ENCODE measurements at regions not wholly inside any gene's neighbourhood (a gene's known extent, or its start where the extent isn't known, plus 50 kb on each side); places are given as distances from the start of the nearest gene placed in this dataset.

GRCh38 chr1:221336126-221336525, 405.8 kb downstream of the DUSP10 start:
- no peak overlapping the region for H3K27ac Mint-ChIP-seq
- Histone ChIP-seq H4K20me1 (ENCODE audit: control insufficient read depth, insufficient read depth, low read length, poor library complexity, severe bottlenecking) (no peaks in the 10 kb centered on the region), H3K9me3 (ENCODE audit: control extremely low read depth in 1 of 3, control insufficient read depth in 2 of 3, insufficient read depth in 1 of 3, low read length in 2 of 3) (peaks cover 3 to 8% (median 4%) of the 10 kb centered on the region in 3 donors), H3K4me3 (ENCODE audit: control extremely low read depth in 1 of 5, extremely low read depth in 1 of 5, insufficient read depth in 1 of 5, low read depth in 2 of 5, low read length in 4 of 5) (no peak overlapping the region), H3K27me3 (replicated peaks in 1 of 4; ENCODE audit: control extremely low read depth in 1 of 4, control insufficient read depth in 3 of 4, insufficient read depth in 4 of 4, low read length in 3 of 4) (peaks cover 0 to 2% (median 0%) of the 10 kb centered on the region in 4 experiments), H3K9ac (ENCODE audit: low read length) (no peak overlapping the region), H2AFZ (ENCODE audit: insufficient read depth, low read depth, low read length, poor library complexity, severe bottlenecking) (no peak overlapping the region), H3K79me2 (ENCODE audit: control insufficient read depth, insufficient read depth, low read length) (no peaks in the 10 kb centered on the region), H3K4me2 (replicated peaks; ENCODE audit: low read depth, low read length, poor library complexity, severe bottlenecking) (no peak overlapping the region), H3K36me3 (replicated peaks in 1 of 2; ENCODE audit: control extremely low read depth in 1 of 2, control insufficient read depth in 1 of 2, extremely low read depth in 1 of 2, insufficient read depth in 2 of 2, low read length in 1 of 2) (no peaks in the 10 kb centered on the region), H3K27ac (ENCODE audit: low read length in 2 of 2) (no peak overlapping the region), H3K4me1 (ENCODE audit: control insufficient read depth in 2 of 2, insufficient read depth in 2 of 2, low read length in 2 of 2) (no peaks in the 10 kb centered on the region)
- TF ChIP-seq, protein P1, sequence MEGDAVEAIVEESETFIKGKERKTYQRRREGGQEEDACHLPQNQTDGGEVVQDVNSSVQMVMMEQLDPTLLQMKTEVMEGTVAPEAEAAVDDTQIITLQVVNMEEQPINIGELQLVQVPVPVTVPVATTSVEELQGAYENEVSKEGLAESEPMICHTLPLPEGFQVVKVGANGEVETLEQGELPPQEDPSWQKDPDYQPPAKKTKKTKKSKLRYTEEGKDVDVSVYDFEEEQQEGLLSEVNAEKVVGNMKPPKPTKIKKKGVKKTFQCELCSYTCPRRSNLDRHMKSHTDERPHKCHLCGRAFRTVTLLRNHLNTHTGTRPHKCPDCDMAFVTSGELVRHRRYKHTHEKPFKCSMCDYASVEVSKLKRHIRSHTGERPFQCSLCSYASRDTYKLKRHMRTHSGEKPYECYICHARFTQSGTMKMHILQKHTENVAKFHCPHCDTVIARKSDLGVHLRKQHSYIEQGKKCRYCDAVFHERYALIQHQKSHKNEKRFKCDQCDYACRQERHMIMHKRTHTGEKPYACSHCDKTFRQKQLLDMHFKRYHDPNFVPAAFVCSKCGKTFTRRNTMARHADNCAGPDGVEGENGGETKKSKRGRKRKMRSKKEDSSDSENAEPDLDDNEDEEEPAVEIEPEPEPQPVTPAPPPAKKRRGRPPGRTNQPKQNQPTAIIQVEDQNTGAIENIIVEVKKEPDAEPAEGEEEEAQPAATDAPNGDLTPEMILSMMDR (IDR thresholded peaks at IDR 0.05): no peak
- no peak for TF ChIP-seq EZH2 (IDR thresholded peaks at IDR 0.05; ENCODE audit: borderline replicate concordance, insufficient read depth, low read depth, low read length, poor library complexity, severe bottlenecking)
- H3K27me3 Mint-ChIP-seq: peaks cover 7% of the 10 kb centered on the region
- no CpG with 5 or more reads among the region's 2 CpGs for WGBS (ENCODE audit: insufficient coverage)
- no peaks in the 10 kb centered on the region for H3K4me1 Mint-ChIP-seq
- DNase-seq: no peak
- POLR2A ChIA-PET: no interaction called here
- CTCF ChIA-PET: no interaction called here
- intact Hi-C loops (cut with micrococcal nuclease): no loop called here
- H3K9me3 Mint-ChIP-seq (ENCODE audit: insufficient read depth): peaks cover 4% of the 10 kb centered on the region
- ATAC-seq (ENCODE audit: low read depth): no peak
- no peak overlapping the region for H3K4me3 Mint-ChIP-seq

- no peak for ATAC-seq (ENCODE audit: low read depth)
- Histone ChIP-seq H3K4me1 (ENCODE audit: control insufficient read depth in 2 of 2, insufficient read depth in 2 of 2, low read length in 2 of 2) (no peaks in the 10 kb centered on the region), H4K20me1 (ENCODE audit: control insufficient read depth, insufficient read depth, low read length, poor library complexity, severe bottlenecking) (no peaks in the 10 kb centered on the region), H3K27me3 (replicated peaks in 1 of 4; ENCODE audit: control extremely low read depth in 1 of 4, control insufficient read depth in 3 of 4, insufficient read depth in 4 of 4, low read length in 3 of 4) (peaks cover 0 to 2% (median 0%) of the 10 kb centered on the region in 4 experiments), H3K79me2 (ENCODE audit: control insufficient read depth, insufficient read depth, low read length) (no peaks in the 10 kb centered on the region), H3K4me3 (ENCODE audit: control extremely low read depth in 1 of 5, extremely low read depth in 1 of 5, insufficient read depth in 1 of 5, low read depth in 2 of 5, low read length in 4 of 5) (no peak overlapping the region), H3K27ac (ENCODE audit: low read length in 2 of 2) (no peak overlapping the region), H3K9ac (ENCODE audit: low read length) (no peak overlapping the region), H3K4me2 (replicated peaks; ENCODE audit: low read depth, low read length, poor library complexity, severe bottlenecking) (no peak overlapping the region), H2AFZ (ENCODE audit: insufficient read depth, low read depth, low read length, poor library complexity, severe bottlenecking) (no peak overlapping the region), H3K9me3 (ENCODE audit: control extremely low read depth in 1 of 3, control insufficient read depth in 2 of 3, insufficient read depth in 1 of 3, low read length in 2 of 3) (peaks cover 0 to 4% (median 0%) of the 10 kb centered on the region in 3 donors), H3K36me3 (replicated peaks in 1 of 2; ENCODE audit: control extremely low read depth in 1 of 2, control insufficient read depth in 1 of 2, extremely low read depth in 1 of 2, insufficient read depth in 2 of 2, low read length in 1 of 2) (no peaks in the 10 kb centered on the region)
- Mint-ChIP-seq H3K27me3 (peaks cover 8% of the 10 kb centered on the region), H3K4me1 (no peaks in the 10 kb centered on the region), H3K27ac (no peak overlapping the region), H3K9me3 (ENCODE audit: insufficient read depth) (no peaks in the 10 kb centered on the region), H3K4me3 (no peak overlapping the region)
- intact Hi-C loops (cut with micrococcal nuclease): no loop called here
- POLR2A ChIA-PET: no interaction called here
- no peak for DNase-seq
- TF ChIP-seq, protein P1 (IDR thresholded peaks at IDR 0.05): no peak
- TF ChIP-seq EZH2 (IDR thresholded peaks at IDR 0.05; ENCODE audit: borderline replicate concordance, insufficient read depth, low read depth, low read length, poor library complexity, severe bottlenecking): no peak
- CTCF ChIA-PET: no interaction called here
- no CpG with 5 or more reads among the region's 2 CpGs for WGBS (ENCODE audit: insufficient coverage)
These were observed 404.8 kb downstream of the DUSP10 start for GRCh38 chr1:221337106-221337505.

All from B cell (primary cell).